Loucy (cell line): ENCODE measurements at regions not wholly inside any gene's neighbourhood (a gene's known extent, or its start where the extent isn't known, plus 50 kb on each side); places are given as distances from the start of the nearest gene placed in this dataset.

Experiments
- H2AFZ ChIP-seq: fragments of 200-600 bp; sonication (generic); 2 replicates; pipeline ENCODE4 v1.6.0; 2016; ENCODE audit warnings: antibody characterized with exemption, mild to moderate bottlenecking, low read length, moderate library complexity
- H3F3A ChIP-seq: fragments of 200-600 bp; 2 replicates; pipeline ENCODE4 v1.6.0; 2016; ENCODE audit warnings: antibody characterized with exemption, low read depth, mild to moderate bottlenecking
- H3K27me3 ChIP-seq: fragments of 200-600 bp; sonication (generic); 2 replicates; pipeline ENCODE4 v1.6.1; 2014; ENCODE audit warnings: low read length, mild to moderate bottlenecking; ENCODE audit not compliant: insufficient read depth, poor library complexity, severe bottlenecking
- H3K36me3 ChIP-seq: fragments of 200-600 bp; sonication (generic); 2 replicates; pipeline ENCODE4 v1.6.1; 2016; ENCODE audit warnings: low read length; ENCODE audit not compliant: insufficient read depth
- H3K4me1 ChIP-seq: fragments of 200-600 bp; sonication (generic); 2 replicates; pipeline ENCODE4 v1.5.1; 2014; ENCODE audit warnings: low read length, mild to moderate bottlenecking; ENCODE audit not compliant: insufficient read depth, poor library complexity, severe bottlenecking
- H3K4me2 ChIP-seq: fragments of 200-600 bp; sonication (generic); 2 replicates; pipeline ENCODE4 v1.6.0; 2014; ENCODE audit warnings: antibody characterized with exemption, low read length, low read depth, mild to moderate bottlenecking; ENCODE audit not compliant: poor library complexity, severe bottlenecking
- H3K4me3 ChIP-seq: fragments of 200-600 bp; sonication (generic); 2 replicates; pipeline ENCODE4 v1.5.1; 2014; ENCODE audit warnings: low read length, mild to moderate bottlenecking, mixed read lengths; ENCODE audit not compliant: poor library complexity, severe bottlenecking
- H3K79me2 ChIP-seq: fragments of 200-600 bp; sonication (generic); 2 replicates; pipeline ENCODE4 v1.6.1; 2014; ENCODE audit warnings: low read length; ENCODE audit not compliant: insufficient read depth
- H3K9ac ChIP-seq: fragments of 200-600 bp; sonication (generic); 2 replicates; pipeline ENCODE4 v1.6.0; 2014; ENCODE audit warnings: mild to moderate bottlenecking, low read depth, low read length, moderate library complexity; ENCODE audit not compliant: poor library complexity, severe bottlenecking
- H3K9me2 ChIP-seq: fragments of 200-600 bp; sonication (generic); replicated peaks from 2 replicates; pipeline ENCODE4 v1.6.1; 2016; ENCODE audit warnings: low read depth, low read length, mixed read lengths
- H3K9me3 ChIP-seq: fragments of 200-600 bp; sonication (generic); 2 replicates; pipeline ENCODE4 v1.6.1; 2014; ENCODE audit warnings: mild to moderate bottlenecking, antibody characterized with exemption, low read length, low read depth; ENCODE audit not compliant: insufficient read depth
- H4K20me1 ChIP-seq: fragments of 200-600 bp; sonication (generic); 2 replicates; pipeline ENCODE4 v1.6.0; 2014; ENCODE audit warnings: antibody characterized with exemption, low read length, mild to moderate bottlenecking; ENCODE audit not compliant: insufficient read depth, poor library complexity, severe bottlenecking
- EZH2phosphoT487 ChIP-seq: fragments of 200-600 bp; IDR thresholded peaks from 2 replicates; pipeline ENCODE4 v1.6.1; 2018; ENCODE audit warnings: antibody characterized with exemption, mild to moderate bottlenecking, moderate library complexity, borderline replicate concordance
- TF ChIP-seq, protein P1 (sequence below): fragments of 200-600 bp; sonication (generic); conservative IDR thresholded peaks from 2 replicates; pipeline ENCODE4 v1.5.1; 2014; ENCODE audit warnings: mild to moderate bottlenecking, antibody characterized with exemption, low read length

DNA sequence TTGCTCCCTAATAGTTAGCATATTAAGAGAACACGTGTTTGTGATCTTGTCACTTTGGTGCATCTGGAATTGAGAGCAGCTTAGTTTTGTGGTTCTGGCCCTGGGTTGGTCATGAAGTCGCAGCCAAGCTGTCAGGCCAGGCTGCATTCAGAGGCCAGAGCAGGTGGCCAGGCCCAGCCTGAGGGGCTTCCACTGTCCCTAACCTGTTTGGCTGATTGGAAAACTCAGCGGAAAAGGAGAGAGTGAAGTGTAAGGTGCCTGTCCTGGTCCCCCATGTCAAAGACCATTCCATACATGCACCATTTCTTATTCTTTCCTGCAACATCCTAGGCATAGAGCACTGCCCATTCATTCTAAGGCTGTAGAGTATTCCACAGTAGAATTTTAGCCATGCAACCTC, 111.5 kb upstream of the IGLL5 start:
- no peaks in the 10 kb centered on the region for H3K4me1 ChIP-seq
- no peaks in the 10 kb centered on the region for H3K36me3 ChIP-seq
- TF ChIP-seq EZH2phosphoT487: no peak
- TF ChIP-seq, protein P1, sequence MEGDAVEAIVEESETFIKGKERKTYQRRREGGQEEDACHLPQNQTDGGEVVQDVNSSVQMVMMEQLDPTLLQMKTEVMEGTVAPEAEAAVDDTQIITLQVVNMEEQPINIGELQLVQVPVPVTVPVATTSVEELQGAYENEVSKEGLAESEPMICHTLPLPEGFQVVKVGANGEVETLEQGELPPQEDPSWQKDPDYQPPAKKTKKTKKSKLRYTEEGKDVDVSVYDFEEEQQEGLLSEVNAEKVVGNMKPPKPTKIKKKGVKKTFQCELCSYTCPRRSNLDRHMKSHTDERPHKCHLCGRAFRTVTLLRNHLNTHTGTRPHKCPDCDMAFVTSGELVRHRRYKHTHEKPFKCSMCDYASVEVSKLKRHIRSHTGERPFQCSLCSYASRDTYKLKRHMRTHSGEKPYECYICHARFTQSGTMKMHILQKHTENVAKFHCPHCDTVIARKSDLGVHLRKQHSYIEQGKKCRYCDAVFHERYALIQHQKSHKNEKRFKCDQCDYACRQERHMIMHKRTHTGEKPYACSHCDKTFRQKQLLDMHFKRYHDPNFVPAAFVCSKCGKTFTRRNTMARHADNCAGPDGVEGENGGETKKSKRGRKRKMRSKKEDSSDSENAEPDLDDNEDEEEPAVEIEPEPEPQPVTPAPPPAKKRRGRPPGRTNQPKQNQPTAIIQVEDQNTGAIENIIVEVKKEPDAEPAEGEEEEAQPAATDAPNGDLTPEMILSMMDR: no peak
- H3K9me3 ChIP-seq: no peaks in the 10 kb centered on the region
- no peak overlapping the region for H2AFZ ChIP-seq
- H3F3A ChIP-seq: no peaks in the 10 kb centered on the region
- no peak overlapping the region for H3K9ac ChIP-seq
- no peak overlapping the region for H3K4me3 ChIP-seq
- no peaks in the 10 kb centered on the region for H4K20me1 ChIP-seq
- no peaks in the 10 kb centered on the region for H3K79me2 ChIP-seq
- H3K9me2 ChIP-seq: no peaks in the 10 kb centered on the region
- H3K4me2 ChIP-seq: no peak overlapping the region
- no peaks in the 10 kb centered on the region for H3K27me3 ChIP-seq

DNA sequence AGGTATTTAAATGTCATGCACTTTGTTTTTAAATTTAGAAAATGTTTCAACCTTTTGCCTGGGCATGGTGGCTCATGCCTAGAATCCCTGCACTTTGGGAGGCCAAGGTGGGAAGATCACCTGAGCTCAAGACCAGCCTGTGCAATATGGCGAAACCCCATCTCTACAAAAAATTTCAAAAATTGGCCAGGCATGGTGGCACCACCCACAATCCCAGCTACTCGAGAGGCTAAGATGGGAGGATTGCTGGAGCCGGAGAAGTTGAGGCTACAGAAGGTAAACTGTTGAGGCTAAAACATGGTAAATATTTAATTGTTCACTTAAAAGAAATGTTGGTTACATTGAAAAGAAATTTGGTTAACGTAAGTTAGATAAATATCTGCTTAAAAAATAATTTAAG, 108.4 kb upstream of the IGLL5 start:
- Histone ChIP-seq H3K4me3 (no peak overlapping the region), H3K9ac (no peak overlapping the region), H3K79me2 (no peaks in the 10 kb centered on the region), H3K27me3 (no peaks in the 10 kb centered on the region), H2AFZ (no peak overlapping the region), H3K4me1 (no peaks in the 10 kb centered on the region), H3K4me2 (no peak overlapping the region), H3K9me2 (no peaks in the 10 kb centered on the region), H3K9me3 (no peaks in the 10 kb centered on the region), H3K36me3 (no peaks in the 10 kb centered on the region), H4K20me1 (no peaks in the 10 kb centered on the region), H3F3A (no peaks in the 10 kb centered on the region)
- no peak for TF ChIP-seq EZH2phosphoT487
- TF ChIP-seq, protein P1: no peak

DNA sequence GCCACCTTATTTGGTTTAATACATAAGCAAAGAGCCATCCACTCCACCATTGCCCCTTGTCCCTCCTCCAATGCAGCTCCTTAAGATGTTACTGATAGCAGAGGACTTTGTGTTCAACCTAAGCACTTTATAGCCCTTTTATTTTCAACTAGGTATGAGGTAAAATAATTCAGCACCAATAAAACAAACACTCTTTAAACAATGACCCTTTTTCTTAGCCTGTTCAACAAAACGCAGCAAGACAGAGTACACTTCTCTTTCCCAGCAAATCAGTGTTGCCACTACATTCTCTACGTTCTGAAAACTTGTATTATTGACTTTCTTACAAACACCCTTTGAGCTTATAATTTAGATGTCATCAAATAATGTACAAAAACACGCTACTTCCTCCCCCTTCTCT, 104.0 kb upstream of the IGLL5 start:
- H3K9ac ChIP-seq: no peak overlapping the region
- no peaks in the 10 kb centered on the region for H3K9me3 ChIP-seq
- no peak overlapping the region for H3K4me3 ChIP-seq
- no peak overlapping the region for H2AFZ ChIP-seq
- no peaks in the 10 kb centered on the region for H3K4me1 ChIP-seq
- TF ChIP-seq, protein P1: no peak
- no peak for TF ChIP-seq EZH2phosphoT487
- H3K9me2 ChIP-seq: no peaks in the 10 kb centered on the region
- no peaks in the 10 kb centered on the region for H3K27me3 ChIP-seq
- no peaks in the 10 kb centered on the region for H3K36me3 ChIP-seq
- H4K20me1 ChIP-seq: no peaks in the 10 kb centered on the region
- H3F3A ChIP-seq: no peaks in the 10 kb centered on the region
- no peak overlapping the region for H3K4me2 ChIP-seq
- H3K79me2 ChIP-seq: no peaks in the 10 kb centered on the region
